Fibroblast of lung (primary cell): ENCODE measurements at regions not wholly inside any gene's neighbourhood (a gene's known extent, or its start where the extent isn't known, plus 50 kb on each side); places are given as distances from the start of the nearest gene placed in this dataset.

ENCODE experiments used
- CTCF ChIP-seq, 2 donors: IDR thresholded peaks in 1 of 2; conservative IDR thresholded peaks in 1 of 2; 1 replicate in 1 of 2; 2 replicates in 1 of 2; pipeline ENCODE4 v1.5.1; 2011 to 2012; ENCODE audit warnings: low read length in 2 of 2, control low read depth in 1 of 2, inconsistent platforms in 1 of 2, low read depth in 1 of 2, mild to moderate bottlenecking in 1 of 2
- EZH2 ChIP-seq: IDR thresholded peaks from 2 replicates; pipeline ENCODE4 v1.5.1; 2012; ENCODE audit warnings: low read length, control low read depth, mild to moderate bottlenecking; ENCODE audit errors: missing control alignments

DNA sequence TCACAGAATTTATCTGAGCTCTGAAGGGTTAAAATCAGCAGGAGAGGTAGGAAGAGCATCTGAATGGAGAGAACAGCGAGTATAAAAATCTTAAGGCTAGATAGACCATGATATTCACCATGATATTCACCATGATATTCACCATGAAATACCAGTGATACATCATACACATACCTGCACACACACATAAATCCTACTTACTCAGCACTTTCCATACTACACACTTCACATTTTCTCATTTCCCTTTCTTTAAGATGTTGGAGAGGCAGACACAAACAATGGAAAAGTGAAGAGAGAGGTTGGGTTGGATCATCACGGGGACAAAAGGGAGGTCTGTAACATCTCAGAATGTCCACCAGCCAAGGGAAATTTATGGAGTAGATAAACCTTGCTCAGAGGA, 66.4 kb upstream of the ATP10B start:
- TF ChIP-seq CTCF (conservative IDR thresholded peaks at IDR 0.05 in 1 of 2, IDR thresholded peaks at IDR 0.05 in 1 of 2; ENCODE audit: low read depth in 1 of 2, low read length in 2 of 2) (no peak), EZH2 (no peak)
